ENCODE measurements at regions not wholly inside any gene's neighbourhood (a gene's known extent, or its start where the extent isn't known, plus 50 kb on each side); places are given as distances from the start of the nearest gene placed in this dataset.

DNA sequence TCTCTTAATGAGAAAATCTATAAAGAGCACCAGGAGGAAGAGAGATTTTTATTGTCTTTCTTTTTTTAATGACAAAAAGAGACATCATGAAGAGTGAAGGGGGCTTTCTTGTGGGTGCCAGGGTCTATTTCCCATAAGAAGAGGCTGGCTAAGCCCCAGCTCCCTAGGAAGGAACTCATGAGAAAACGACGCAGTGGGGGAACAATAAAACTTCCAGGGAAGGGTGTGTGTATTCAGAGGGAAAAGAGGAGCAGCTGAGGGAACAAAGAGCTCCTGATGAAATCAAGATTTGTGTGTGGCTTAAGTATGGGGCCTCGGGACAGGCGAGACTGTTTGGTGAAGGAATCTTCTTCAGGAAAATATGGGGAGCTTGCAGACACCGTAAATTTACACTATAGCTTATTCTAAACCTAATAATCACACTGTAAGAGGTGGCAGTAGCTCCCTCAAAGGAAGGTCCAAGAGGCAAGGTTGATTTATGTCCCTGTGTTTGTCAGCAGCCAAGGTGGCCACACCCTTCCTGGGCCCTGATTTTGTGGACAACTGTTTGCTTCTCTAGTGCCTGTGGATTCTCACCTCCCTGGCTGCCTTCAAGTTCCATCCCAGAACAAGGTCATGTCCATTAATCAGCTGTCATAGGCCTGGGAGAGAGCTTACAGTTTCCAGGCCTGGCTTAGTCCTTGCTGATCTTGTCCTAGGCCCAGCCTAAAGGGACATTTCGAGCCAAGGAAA is 615.7 kb downstream of the INSC start:
- no peak for TF ChIP-seq GATA2 (IDR thresholded peaks at IDR 0.05; ENCODE audit: low read depth, low read length)
- no peak for TF ChIP-seq GATA3 (IDR thresholded peaks at IDR 0.05; ENCODE audit: low read depth, low read length)

All from SH-SY5Y (cell line).